WTC11 (cell line): ENCODE measurements at regions not wholly inside any gene's neighbourhood (a gene's known extent, or its start where the extent isn't known, plus 50 kb on each side); places are given as distances from the start of the nearest gene placed in this dataset.

Experiments
- ATAC-seq: fragments of 200-7000 bp; cut with Tn5 transposase; 2 replicates; pipeline ENCODE4 v1.10.0; 2021; ENCODE audit warnings: mild to moderate bottlenecking, moderate library complexity
- CTCF ChIA-PET: fragments of 300-600 bp; sonication (Branson Sonifier 250); formaldehyde crosslinking; loops from one replicate; lab custom pipeline; 2021; ENCODE audit warnings: antibody characterized with exemption; lab: Charles Lee
- POLR2A ChIA-PET: fragments of 350-600 bp; sonication (Branson Sonifier 250); formaldehyde crosslinking; loops from one replicate; lab custom pipeline; 2021; ENCODE audit warnings: antibody characterized with exemption; lab: Charles Lee
- DNase-seq: peaks from one replicate; pipeline ENCODE4 v3.0.0; 2021; ENCODE audit warnings: low spot score
- H3K27ac Mint-ChIP-seq: 2 replicates; pipeline ENCODE4 v1.8.0; 2021; ENCODE audit warnings: mixed read lengths
- H3K27me3 Mint-ChIP-seq: 2 replicates; pipeline ENCODE4 v1.8.0; 2021; ENCODE audit warnings: low read depth, mild to moderate bottlenecking, moderate library complexity, mixed read lengths
- H3K36me3 Mint-ChIP-seq: 2 replicates; pipeline ENCODE4 v1.8.0; 2021; ENCODE audit warnings: mixed read lengths
- H3K4me1 Mint-ChIP-seq: 2 replicates; pipeline ENCODE4 v1.8.0; 2022; ENCODE audit warnings: mixed read lengths
- H3K4me3 Mint-ChIP-seq: 2 replicates; pipeline ENCODE4 v1.8.0; 2021; ENCODE audit warnings: mild to moderate bottlenecking, moderate library complexity, mixed read lengths
- H3K9me3 Mint-ChIP-seq: 2 replicates; pipeline ENCODE4 v1.8.0; 2021; ENCODE audit warnings: mixed read lengths
- ATF3 ChIP-seq: sonication (generic); formaldehyde crosslinking; conservative IDR thresholded peaks from 2 replicates; pipeline ENCODE4 v1.8.1; 2022; ENCODE audit warnings: mild to moderate bottlenecking, missing genetic modification reagents
- CBFB ChIP-seq: sonication (generic); formaldehyde crosslinking; IDR thresholded peaks from 2 replicates; pipeline ENCODE4 v1.8.1; 2022; ENCODE audit warnings: mild to moderate bottlenecking, low read depth, missing genetic modification reagents
- CREM ChIP-seq: sonication (generic); formaldehyde crosslinking; IDR thresholded peaks from 2 replicates; pipeline ENCODE4 v1.8.1; 2022; ENCODE audit warnings: mild to moderate bottlenecking, missing genetic modification reagents, moderate library complexity
- CTCF ChIP-seq: fragments of 200-600 bp; IDR thresholded peaks from 2 replicates; pipeline ENCODE4 v1.8.0; 2022; ENCODE audit warnings: antibody characterized with exemption
- FOXP1 ChIP-seq: sonication (generic); formaldehyde crosslinking; IDR thresholded peaks from 2 replicates; pipeline ENCODE4 v1.8.0; 2022; ENCODE audit warnings: missing genetic modification reagents, mild to moderate bottlenecking, moderate library complexity, borderline replicate concordance
- HMGXB4 ChIP-seq: sonication (generic); formaldehyde crosslinking; IDR thresholded peaks from 2 replicates; pipeline ENCODE4 v1.8.1; 2023; ENCODE audit warnings: mild to moderate bottlenecking, moderate library complexity, missing genetic modification reagents
- IRF1 ChIP-seq: sonication (generic); formaldehyde crosslinking; IDR thresholded peaks from 2 replicates; pipeline ENCODE4 v1.8.0; 2023; ENCODE audit warnings: missing genetic modification reagents
- JAZF1 ChIP-seq: fragments of 250-450 bp; sonication (Bioruptor Pico); IDR thresholded peaks from 2 replicates; pipeline ENCODE4 v1.9.0; 2021; ENCODE audit warnings: moderate library complexity, mild to moderate bottlenecking, inconsistent platforms
- OVOL2 ChIP-seq: fragments of 250-450 bp; sonication (Bioruptor Pico); IDR thresholded peaks from 2 replicates; pipeline ENCODE4 v1.9.0; 2021; ENCODE audit warnings: mild to moderate bottlenecking, borderline replicate concordance
- RELA ChIP-seq: sonication (generic); formaldehyde crosslinking; IDR thresholded peaks from 2 replicates; pipeline ENCODE4 v1.8.1; 2022; ENCODE audit warnings: missing genetic modification reagents, mild to moderate bottlenecking, borderline replicate concordance
- STAT6 ChIP-seq: sonication (generic); formaldehyde crosslinking; conservative IDR thresholded peaks from 2 replicates; pipeline ENCODE4 v1.8.1; 2023; ENCODE audit warnings: mild to moderate bottlenecking, low read depth, missing genetic modification reagents, moderate library complexity
- TEAD1 ChIP-seq: sonication (generic); formaldehyde crosslinking; IDR thresholded peaks from 2 replicates; pipeline ENCODE4 v1.8.0; 2022; ENCODE audit warnings: mild to moderate bottlenecking, missing genetic modification reagents
- USF1 ChIP-seq: sonication (generic); formaldehyde crosslinking; IDR thresholded peaks from 2 replicates; pipeline ENCODE4 v1.8.0; 2022; ENCODE audit warnings: mild to moderate bottlenecking, missing genetic modification reagents
- USF2 ChIP-seq: sonication (generic); formaldehyde crosslinking; IDR thresholded peaks from 2 replicates; pipeline ENCODE4 v1.8.1; 2023; ENCODE audit warnings: mild to moderate bottlenecking, missing genetic modification reagents, moderate library complexity
- ZBTB21 ChIP-seq: sonication (generic); formaldehyde crosslinking; IDR thresholded peaks from 2 replicates; pipeline ENCODE4 v1.8.1; 2023; ENCODE audit warnings: mild to moderate bottlenecking, missing genetic modification reagents, borderline replicate concordance
- ZNF263 ChIP-seq: sonication (generic); formaldehyde crosslinking; IDR thresholded peaks from 2 replicates; pipeline ENCODE4 v1.8.1; 2022; ENCODE audit warnings: low read depth, mild to moderate bottlenecking, moderate library complexity, missing genetic modification reagents
- ZNF317 ChIP-seq: sonication (generic); formaldehyde crosslinking; IDR thresholded peaks from 2 replicates; pipeline ENCODE4 v1.8.1; 2023; ENCODE audit warnings: low read depth, mild to moderate bottlenecking, moderate library complexity, missing genetic modification reagents, borderline replicate concordance

GRCh38 chr10:125329056-125329455 is 168.7 kb upstream of the CTBP2 start (continued):
- TF ChIP-seq FOXP1 (CRISPR knock-in tag) (no peak), CTCF (no peak)

- H3K4me1 Mint-ChIP-seq, result no peaks in the 10 kb centered on the region
Measured at GRCh38 chr10:125325326-125325725, 165.0 kb upstream of the CTBP2 start.

GRCh38 chr10:125316436-125316835 is 156.1 kb upstream of the CTBP2 start:
- Mint-ChIP-seq H3K4me1 (no peaks in the 10 kb centered on the region), H3K27ac (no peak overlapping the region), H3K36me3 (no peaks in the 10 kb centered on the region), H3K9me3 (peaks cover 9% of the 10 kb centered on the region), H3K4me3 (no peak overlapping the region), H3K27me3 (no peaks in the 10 kb centered on the region; the same call in 1 of the 2 replicates)
- no peak for TF ChIP-seq USF2 (CRISPR knock-in tag)
- no peak for TF ChIP-seq CBFB (CRISPR knock-in tag)
- TF ChIP-seq FOXP1 (CRISPR knock-in tag), result no peak
- TF ChIP-seq RELA (CRISPR knock-in tag), result no peak
- TF ChIP-seq STAT6 (CRISPR knock-in tag), result no peak
- DNase-seq, result no peak
- ChIA-PET CTCF (interaction anchor here (0.6 kb wide), 1 partner anchor 363 kb away, joined by 3 read pairs; no protein-coding TSS in a partner anchor), POLR2A (no interaction called here)
- ATAC-seq, result no peak

More at GRCh38 chr10:125325326-125325725, 165.0 kb upstream of the CTBP2 start:
- CTCF ChIA-PET, result no interaction called here
- Mint-ChIP-seq H3K36me3 (peaks cover 7% of the 10 kb centered on the region; the same call in 1 of the 2 replicates), H3K27ac (no peak overlapping the region), H3K27me3 (peaks cover 16% of the 10 kb centered on the region), H3K4me3 (no peak overlapping the region), H3K9me3 (peaks cover 25% of the 10 kb centered on the region)
- DNase-seq, result no peak
- no peak for TF ChIP-seq ZNF263 (CRISPR knock-in tag)
- no peak for TF ChIP-seq HMGXB4 (CRISPR knock-in tag)
- TF ChIP-seq IRF1 (CRISPR knock-in tag), result no peak
- no peak for TF ChIP-seq CREM
- POLR2A ChIA-PET, result no interaction called here
- ATAC-seq, result no peak

- CTCF ChIA-PET, result no interaction called here
- H3K4me1 Mint-ChIP-seq, result no peaks in the 10 kb centered on the region
- DNase-seq (no peak), ATAC-seq (no peak)
- H3K27ac Mint-ChIP-seq, result no peak overlapping the region
- H3K27me3 Mint-ChIP-seq, result no peaks in the 10 kb centered on the region; the same call in 1 of the 2 replicates
- POLR2A ChIA-PET, result no interaction called here
- no peak overlapping the region for H3K4me3 Mint-ChIP-seq
- H3K36me3 Mint-ChIP-seq, result no peaks in the 10 kb centered on the region
- H3K9me3 Mint-ChIP-seq, result no peaks in the 10 kb centered on the region
- TF ChIP-seq OVOL2, result no peak
- TF ChIP-seq JAZF1 (CRISPR knock-in tag), result no peak
- TF ChIP-seq ZNF317 (CRISPR knock-in tag), result no peak
- TF ChIP-seq USF1 (CRISPR knock-in tag), result no peak
- TF ChIP-seq ATF3, result no peak
- no peak for TF ChIP-seq ZBTB21 (CRISPR knock-in tag)
- no peak for TF ChIP-seq TEAD1
- TF ChIP-seq IRF1 (CRISPR knock-in tag), result no peak
Measured at GRCh38 chr10:125300937-125301336, 140.6 kb upstream of the CTBP2 start.
